Right atrium auricular region (tissue), 2 donors: ENCODE measurements at regions not wholly inside any gene's neighbourhood (a gene's known extent, or its start where the extent isn't known, plus 50 kb on each side); places are given as distances from the start of the nearest gene placed in this dataset.

Experiments used
- DNase-seq: peaks from one replicate; pipeline ENCODE4 v3.0.0-alpha.2; 2019; ENCODE audit warnings: low spot score
- H3K27ac ChIP-seq, 2 donors: fragments of 200-600 bp; sonication (generic); 1 replicate in 1 of 2; 2 replicates in 1 of 2; pipeline ENCODE4 v1.5.1; 2016 to 2019
- H3K27me3 ChIP-seq, 2 donors: fragments of 200-600 bp; sonication (generic); one replicate each; pipeline versions ENCODE4 v1.5.1 to v1.6.0; 2017 to 2019
- H3K36me3 ChIP-seq: fragments of 200-600 bp; sonication (generic); one replicate; pipeline ENCODE4 v1.5.1; 2016
- H3K4me1 ChIP-seq, 2 donors: fragments of 200-600 bp; sonication (generic); one replicate each; pipeline versions ENCODE4 v1.5.1 to v1.6.0; 2017 to 2019
- H3K4me3 ChIP-seq, 2 donors: fragments of 200-600 bp; sonication (generic); 1 replicate in 1 of 2; 2 replicates in 1 of 2; pipeline ENCODE4 v1.5.1; 2017 to 2019; ENCODE audit warnings: mild to moderate bottlenecking in 1 of 2, moderate library complexity in 1 of 2
- H3K9me3 ChIP-seq, 2 donors: fragments of 200-600 bp; sonication (generic); one replicate each; pipeline ENCODE4 v1.5.1; 2019
- TF ChIP-seq, protein P1 (sequence below), 2 donors: fragments of 200-600 bp; sonication (generic); IDR thresholded peaks; one replicate each; pipeline ENCODE4 v1.5.1; 2019; ENCODE audit warnings: antibody characterized with exemption in 2 of 2

DNA sequence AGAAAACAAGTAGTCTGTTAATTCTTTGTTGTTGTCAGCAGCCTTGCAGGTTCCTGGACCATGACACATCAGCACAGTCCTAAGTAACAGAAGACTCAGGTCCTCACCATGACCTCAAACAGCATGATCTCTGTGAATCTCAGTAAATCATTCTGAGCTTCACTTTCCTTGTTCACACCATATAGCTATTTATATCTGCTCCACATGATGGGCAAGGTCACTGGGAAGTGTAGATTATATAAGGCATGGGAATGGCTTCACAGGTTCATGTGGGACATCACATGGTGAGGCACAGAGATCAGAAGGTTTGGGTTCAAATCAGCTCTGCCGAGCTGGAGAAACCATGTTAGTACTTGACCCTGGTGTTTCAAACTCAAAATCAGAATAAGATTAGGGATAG lies 245.4 kb upstream of the SPTLC3 start:
- Histone ChIP-seq H3K36me3 (no peaks in the 10 kb centered on the region), H3K4me1 (peaks cover 0 to 6% of the 10 kb centered on the region in 2 donors), H3K27me3 (no peaks in the 10 kb centered on the region), H3K9me3 (no peaks in the 10 kb centered on the region), H3K27ac (no peak overlapping the region), H3K4me3 (no peak overlapping the region)
- TF ChIP-seq, protein P1, sequence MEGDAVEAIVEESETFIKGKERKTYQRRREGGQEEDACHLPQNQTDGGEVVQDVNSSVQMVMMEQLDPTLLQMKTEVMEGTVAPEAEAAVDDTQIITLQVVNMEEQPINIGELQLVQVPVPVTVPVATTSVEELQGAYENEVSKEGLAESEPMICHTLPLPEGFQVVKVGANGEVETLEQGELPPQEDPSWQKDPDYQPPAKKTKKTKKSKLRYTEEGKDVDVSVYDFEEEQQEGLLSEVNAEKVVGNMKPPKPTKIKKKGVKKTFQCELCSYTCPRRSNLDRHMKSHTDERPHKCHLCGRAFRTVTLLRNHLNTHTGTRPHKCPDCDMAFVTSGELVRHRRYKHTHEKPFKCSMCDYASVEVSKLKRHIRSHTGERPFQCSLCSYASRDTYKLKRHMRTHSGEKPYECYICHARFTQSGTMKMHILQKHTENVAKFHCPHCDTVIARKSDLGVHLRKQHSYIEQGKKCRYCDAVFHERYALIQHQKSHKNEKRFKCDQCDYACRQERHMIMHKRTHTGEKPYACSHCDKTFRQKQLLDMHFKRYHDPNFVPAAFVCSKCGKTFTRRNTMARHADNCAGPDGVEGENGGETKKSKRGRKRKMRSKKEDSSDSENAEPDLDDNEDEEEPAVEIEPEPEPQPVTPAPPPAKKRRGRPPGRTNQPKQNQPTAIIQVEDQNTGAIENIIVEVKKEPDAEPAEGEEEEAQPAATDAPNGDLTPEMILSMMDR (IDR thresholded peaks at IDR 0.05), result no peak
- no peak for DNase-seq

GRCh38 chr20:12764053-12764452 lies 244.7 kb upstream of the SPTLC3 start:
- H3K27ac ChIP-seq, result no peak overlapping the region
- H3K4me1 ChIP-seq, result peaks cover 0 to 6% of the 10 kb centered on the region in 2 donors
- no peaks in the 10 kb centered on the region for H3K9me3 ChIP-seq
- TF ChIP-seq, protein P1 (IDR thresholded peaks at IDR 0.05), result no peak
- no peaks in the 10 kb centered on the region for H3K27me3 ChIP-seq
- H3K36me3 ChIP-seq, result no peaks in the 10 kb centered on the region
- DNase-seq, result no peak
- H3K4me3 ChIP-seq, result no peak overlapping the region

- no peak for DNase-seq
- H3K4me3 ChIP-seq, result no peak overlapping the region
- no peaks in the 10 kb centered on the region for H3K36me3 ChIP-seq
- H3K27me3 ChIP-seq, result no peaks in the 10 kb centered on the region
- no peaks in the 10 kb centered on the region for H3K9me3 ChIP-seq
- no peak overlapping the region for H3K27ac ChIP-seq
- TF ChIP-seq, protein P1 (IDR thresholded peaks at IDR 0.05), result no peak
- H3K4me1 ChIP-seq, result peaks cover 0 to 6% of the 10 kb centered on the region in 2 donors
Measured at GRCh38 chr20:12764851-12765250, 243.9 kb upstream of the SPTLC3 start.

DNA sequence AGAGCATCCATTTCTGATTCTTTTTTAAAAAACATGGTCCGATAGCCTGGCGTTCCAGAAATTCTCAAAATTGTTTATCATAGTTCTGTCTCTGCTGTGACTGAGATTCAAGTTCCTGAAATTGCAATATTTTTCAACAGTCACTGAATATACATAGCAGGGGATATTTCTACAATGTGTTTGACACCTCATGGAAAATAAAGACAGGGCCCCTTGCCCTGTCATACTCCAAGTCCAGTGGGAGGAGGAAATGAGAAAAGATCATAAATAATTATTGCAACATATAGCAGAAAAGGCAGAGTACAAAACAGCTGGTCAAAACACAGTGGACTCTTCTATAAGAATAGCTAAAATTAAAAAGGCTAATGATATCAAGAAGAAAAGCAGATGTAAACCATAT lies 234.8 kb upstream of the SPTLC3 start:
- H3K4me3 ChIP-seq, result no peak overlapping the region
- DNase-seq, result no peak

GRCh38 chr20:12775041-12775440 lies 233.7 kb upstream of the SPTLC3 start:
- no peak for DNase-seq
- TF ChIP-seq, protein P1 (IDR thresholded peaks at IDR 0.05), result no peak
- no peak overlapping the region for H3K4me3 ChIP-seq
- no peaks in the 10 kb centered on the region for H3K9me3 ChIP-seq
- H3K27me3 ChIP-seq, result no peaks in the 10 kb centered on the region
- H3K27ac ChIP-seq, result no peak overlapping the region
- no peaks in the 10 kb centered on the region for H3K4me1 ChIP-seq
- no peaks in the 10 kb centered on the region for H3K36me3 ChIP-seq

More for the DNA sequence above, 234.8 kb upstream of the SPTLC3 start:
- Histone ChIP-seq H3K9me3 (no peaks in the 10 kb centered on the region), H3K4me1 (no peaks in the 10 kb centered on the region), H3K27me3 (no peaks in the 10 kb centered on the region), H3K36me3 (no peaks in the 10 kb centered on the region), H3K27ac (no peak overlapping the region)
- TF ChIP-seq, protein P1 (IDR thresholded peaks at IDR 0.05), result no peak

GRCh38 chr20:12777016-12777415 lies 231.8 kb upstream of the SPTLC3 start:
- Histone ChIP-seq H3K4me3 (no peak overlapping the region), H3K9me3 (peaks cover 0 to 7% of the 10 kb centered on the region in 2 donors), H3K27ac (no peak overlapping the region), H3K27me3 (no peaks in the 10 kb centered on the region), H3K36me3 (no peaks in the 10 kb centered on the region), H3K4me1 (no peaks in the 10 kb centered on the region)
- no peak for DNase-seq
- TF ChIP-seq, protein P1 (IDR thresholded peaks at IDR 0.05), result no peak
